Dermis microvascular lymphatic vessel endothelial cell (primary cell): ENCODE measurements at regions not wholly inside any gene's neighbourhood (a gene's known extent, or its start where the extent isn't known, plus 50 kb on each side); places are given as distances from the start of the nearest gene placed in this dataset.
"Not testable (repeated sequence)": the region's sequence is repeated elsewhere in the genome, so short reads cannot be mapped to it uniquely, and the experiment has no call there.

Source experiments
- DNase-seq, 2 donors: peaks; one replicate each; pipeline versions ENCODE4 v3.0.0 to v3.0.0-alpha.2; 2010; ENCODE audit warnings: low read depth in 2 of 2

DNA sequence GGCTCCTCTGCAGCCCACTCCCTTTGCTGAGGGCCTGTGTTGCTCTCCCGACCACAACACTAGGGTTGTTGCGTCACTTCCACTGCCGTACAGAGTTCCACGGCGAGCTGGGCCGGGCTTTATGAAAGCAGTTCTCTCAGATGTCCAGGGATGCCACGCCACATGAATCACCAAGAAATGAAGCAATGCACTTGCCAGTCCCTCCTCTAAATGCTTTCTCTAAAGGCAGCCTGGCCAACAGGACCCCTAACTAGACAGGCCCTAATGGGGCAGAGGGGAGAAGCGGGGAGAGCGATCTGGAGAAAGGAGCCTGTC lies 188.7 kb downstream of the CTTN start:
- DNase-seq, result no peak

DNA sequence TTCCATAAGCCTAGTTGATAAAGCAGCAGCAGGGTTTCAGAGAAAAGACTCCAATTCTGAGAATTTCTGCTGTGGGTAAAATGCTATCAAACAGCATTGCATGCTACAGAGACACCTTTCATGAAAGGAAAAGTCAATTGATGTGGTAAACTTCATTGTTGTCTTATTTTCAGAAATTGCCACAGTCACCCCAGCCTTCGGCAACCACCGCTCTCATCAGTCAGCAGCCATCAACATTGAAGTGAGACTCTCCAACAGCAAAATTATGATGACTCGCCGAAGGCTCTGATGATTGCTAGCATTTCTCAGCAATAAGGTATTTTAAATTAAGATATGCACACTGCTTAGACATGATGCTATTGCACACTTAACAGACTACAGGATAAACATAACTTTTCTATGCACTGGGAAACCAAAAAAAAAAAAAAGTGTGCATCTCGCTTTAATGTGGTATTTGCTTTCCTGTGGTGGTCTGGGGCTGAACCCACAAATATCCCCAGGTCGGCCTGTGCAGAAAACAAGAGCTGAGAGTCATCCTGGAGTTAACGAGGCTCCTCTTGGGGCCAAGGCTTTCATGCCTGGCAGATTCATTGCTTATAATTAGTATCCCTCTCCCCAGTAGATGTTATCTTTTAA lies 192.1 kb downstream of the CTTN start:
- DNase-seq, result no peak

GRCh38 chr11:70592641-70593165 lies 194.4 kb downstream of the CTTN start:
- no peak for DNase-seq

DNA sequence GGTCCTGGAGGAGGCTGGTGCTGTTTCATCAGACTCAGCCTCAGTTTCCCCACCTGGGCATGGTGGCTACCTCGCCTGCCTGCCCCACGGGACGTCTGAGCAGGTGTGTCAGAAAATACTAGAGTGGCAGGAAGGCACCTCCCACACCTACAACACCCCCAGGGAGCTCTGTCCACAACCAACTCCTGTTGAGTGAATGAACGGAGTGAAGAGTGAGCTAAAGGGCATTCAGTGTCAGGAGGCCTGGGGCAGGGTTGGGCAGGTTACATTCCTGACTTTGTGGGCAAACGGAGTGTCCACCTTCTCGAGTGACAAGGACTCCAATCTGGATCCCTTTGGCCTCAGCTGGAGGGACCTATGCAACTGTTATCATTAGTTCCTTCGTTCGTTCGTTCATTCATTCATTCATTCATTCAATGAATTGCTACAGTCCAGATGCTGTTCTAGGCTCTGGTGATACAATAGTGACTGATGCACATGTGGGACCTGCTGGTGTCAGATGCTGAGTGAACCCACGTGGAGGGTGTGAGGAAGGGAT lies 195.2 kb downstream of the CTTN start:
- no peak for DNase-seq

GRCh38 chr11:70594031-70594430 lies 195.7 kb downstream of the CTTN start:
- DNase-seq, result no peak

GRCh38 chr11:70594606-70595005 lies 196.3 kb downstream of the CTTN start:
- DNase-seq, result no peak

GRCh38 chr11:70595016-70595415 lies 196.7 kb downstream of the CTTN start:
- no peak for DNase-seq

DNA sequence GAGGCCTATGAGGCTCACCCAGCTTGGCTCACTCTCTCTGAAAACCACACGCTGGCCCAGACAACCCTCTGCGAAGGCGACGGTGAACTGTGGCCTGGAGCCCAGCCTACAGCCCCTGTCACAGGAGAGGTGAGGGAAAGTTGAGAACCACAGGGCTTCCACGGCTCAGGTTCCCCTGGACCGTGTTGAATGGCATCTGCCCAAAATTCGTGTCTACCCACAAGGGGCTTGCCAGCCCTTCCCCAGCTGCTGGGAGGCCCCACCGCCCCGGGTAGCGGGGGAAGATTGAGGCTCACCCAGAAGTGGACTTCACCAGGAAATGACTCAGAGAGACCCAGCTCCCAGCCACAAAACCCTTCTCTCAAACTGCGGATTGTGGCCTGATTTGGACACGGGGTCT lies 197.1 kb downstream of the CTTN start:
- DNase-seq, result no peak

GRCh38 chr11:70596091-70596490 lies 197.8 kb downstream of the CTTN start:
- no peak for DNase-seq

GRCh38 chr11:70597006-70597555 lies 198.8 kb downstream of the CTTN start:
- DNase-seq, result no peak

- no peak for DNase-seq
These were observed 199.7 kb downstream of the CTTN start for GRCh38 chr11:70597751-70598625.

- not testable (repeated sequence) for DNase-seq
These were observed 202.6 kb downstream of the CTTN start for GRCh38 chr11:70600911-70601415.

DNA sequence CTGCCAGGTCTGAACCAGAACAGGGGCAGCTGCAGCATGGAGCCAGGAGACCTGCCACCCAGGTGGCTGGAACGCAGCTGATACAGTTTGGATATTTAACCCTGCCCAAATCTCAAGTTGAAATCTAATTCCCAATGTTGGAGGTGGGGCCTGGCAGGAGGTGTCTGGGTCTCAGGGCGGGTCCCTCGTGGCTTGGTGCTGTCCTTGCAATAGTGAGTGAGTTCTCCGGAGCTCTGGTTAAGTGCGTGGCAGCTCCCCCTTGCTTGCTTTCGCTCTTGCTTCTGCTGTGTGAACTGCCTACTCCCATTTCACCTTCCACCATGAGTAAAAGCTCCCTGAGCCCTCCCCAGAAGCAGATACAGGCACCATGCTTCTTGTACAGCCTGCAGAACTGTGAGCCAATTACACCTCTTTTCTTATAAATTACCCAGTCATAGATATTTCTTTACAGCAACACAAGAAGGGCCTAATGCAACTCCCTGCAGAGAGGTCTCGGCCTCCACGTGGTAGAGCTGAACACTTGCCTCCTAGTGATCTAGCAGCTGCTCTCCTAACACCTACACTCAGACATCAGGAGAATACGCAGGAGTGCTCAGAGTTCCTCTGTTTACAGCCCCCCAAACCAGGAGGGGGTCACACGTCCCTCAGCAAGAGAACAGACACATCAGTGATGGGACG lies 203.7 kb downstream of the CTTN start:
- DNase-seq, result no peak

GRCh38 chr11:70603114-70603755 lies 204.9 kb downstream of the CTTN start:
- DNase-seq, result no peak

GRCh38 chr11:70603756-70604211 lies 205.5 kb downstream of the CTTN start:
- no peak for DNase-seq

DNA sequence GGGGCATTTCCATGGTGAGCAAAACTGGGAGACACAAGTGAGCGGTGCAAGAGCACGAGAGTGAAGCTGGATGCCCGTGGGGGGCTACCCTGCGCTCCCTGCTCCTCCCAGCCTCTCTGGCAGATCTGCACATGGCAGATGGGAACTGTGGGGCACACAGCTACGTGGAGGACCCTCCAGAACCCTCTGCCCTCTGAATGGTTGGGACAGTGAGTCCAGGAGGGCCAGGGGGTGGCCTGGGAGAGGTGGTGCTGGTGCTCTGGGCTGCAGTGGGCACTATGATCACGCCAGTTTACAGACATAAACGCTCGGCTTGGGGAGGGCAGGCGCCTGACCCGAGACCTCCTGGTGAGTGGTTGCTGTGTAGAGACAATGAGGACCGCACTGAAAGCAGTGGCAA lies 205.9 kb downstream of the CTTN start:
- no peak for DNase-seq

DNA sequence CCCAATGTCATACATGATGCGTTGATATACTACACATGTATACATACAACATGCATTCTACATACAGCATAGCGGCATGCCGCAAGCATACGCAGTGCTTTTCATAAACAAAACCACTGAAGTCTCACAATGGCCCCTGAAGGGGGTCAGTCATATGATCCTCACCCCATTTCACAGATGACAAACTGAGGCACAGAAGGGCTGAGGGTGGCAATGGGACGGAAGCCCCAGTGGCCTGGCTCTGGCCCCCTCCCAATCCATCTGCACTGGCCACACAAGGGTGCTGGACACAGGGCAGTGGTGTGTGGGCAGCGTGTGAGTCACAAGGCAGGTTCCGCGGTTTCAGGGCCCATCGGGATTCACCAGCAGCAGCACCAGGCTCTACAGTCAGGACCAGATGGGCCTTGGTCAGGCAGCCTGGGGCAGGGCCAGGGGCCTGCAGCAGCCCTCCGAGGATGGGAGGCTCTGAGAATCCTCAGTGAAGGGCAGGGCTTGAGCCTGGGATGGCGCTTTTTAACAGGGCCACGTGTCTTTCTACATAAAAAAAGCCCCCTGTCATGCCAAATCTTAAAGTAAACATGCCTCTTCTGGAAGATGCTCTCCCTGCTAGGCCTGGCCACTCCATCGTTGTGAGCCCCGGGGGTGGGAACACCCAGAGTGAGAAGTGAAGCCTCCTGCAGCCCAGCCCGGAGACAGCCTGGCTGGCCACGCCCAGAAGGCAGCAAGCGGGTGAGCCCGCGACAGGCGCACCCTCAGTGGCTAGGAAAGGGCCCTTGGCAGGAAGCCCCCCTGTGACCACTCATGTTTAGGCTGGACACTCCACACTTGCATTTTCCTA lies 206.5 kb downstream of the CTTN start:
- DNase-seq, result no peak

DNA sequence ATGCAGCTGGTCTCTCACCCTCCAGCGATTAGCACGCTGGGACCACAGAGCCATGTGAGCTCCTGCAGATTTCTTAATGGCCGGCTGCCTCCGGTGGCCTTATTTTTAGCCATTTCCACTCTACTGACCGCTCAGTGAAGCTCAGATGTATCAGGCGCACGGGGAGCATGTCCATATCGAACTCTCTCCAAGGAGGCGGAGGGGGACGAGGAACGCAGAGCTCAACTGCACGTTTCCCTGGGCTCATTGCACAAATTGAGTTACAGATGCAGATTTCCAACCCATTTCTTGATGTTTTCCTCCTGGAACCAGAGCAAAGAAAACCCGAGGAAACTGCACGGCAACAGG lies 207.1 kb downstream of the CTTN start:
- DNase-seq, result no peak

- no peak for DNase-seq
These were observed 207.5 kb downstream of the CTTN start for GRCh38 chr11:70605846-70606245.

- DNase-seq, result no peak
These were observed 208.1 kb downstream of the CTTN start for GRCh38 chr11:70606248-70606950.
